Esophagus (tissue), 2 donors: ENCODE measurements at regions not wholly inside any gene's neighbourhood (a gene's known extent, or its start where the extent isn't known, plus 50 kb on each side); places are given as distances from the start of the nearest gene placed in this dataset.

Experiments used
- H3K27ac ChIP-seq, 2 donors: one replicate each; pipeline ENCODE4 v1.5.1; 2013; ENCODE audit warnings: low read depth in 2 of 2, mild to moderate bottlenecking in 2 of 2, inconsistent platforms in 1 of 2, low read length in 1 of 2, moderate library complexity in 1 of 2
- H3K27me3 ChIP-seq, 2 donors: one replicate each; pipeline ENCODE4 v1.6.1; 2013; ENCODE audit warnings: low read length in 2 of 2, control low read depth in 1 of 2, mild to moderate bottlenecking in 1 of 2; ENCODE audit not compliant: insufficient read depth in 2 of 2, control insufficient read depth in 1 of 2
- H3K36me3 ChIP-seq, 2 donors: one replicate each; pipeline ENCODE4 v1.6.1; 2013; ENCODE audit warnings: low read length in 1 of 2; ENCODE audit not compliant: control insufficient read depth in 2 of 2, insufficient read depth in 2 of 2
- H3K4me1 ChIP-seq, 2 donors: one replicate each; pipeline ENCODE4 v1.6.1; 2013; ENCODE audit warnings: low read length in 1 of 2; ENCODE audit not compliant: control insufficient read depth in 2 of 2, insufficient read depth in 2 of 2
- H3K4me3 ChIP-seq, 2 donors: one replicate each; pipeline ENCODE4 v1.5.1; 2013; ENCODE audit warnings: low read length in 2 of 2, mild to moderate bottlenecking in 2 of 2, low read depth in 1 of 2, moderate library complexity in 1 of 2
- H3K9me3 ChIP-seq, 2 donors: one replicate each; pipeline ENCODE4 v1.6.1; 2013; ENCODE audit warnings: mild to moderate bottlenecking in 2 of 2, low read depth in 1 of 2, low read length in 1 of 2, moderate library complexity in 1 of 2; ENCODE audit not compliant: control insufficient read depth in 2 of 2, insufficient read depth in 1 of 2
- WGBS, 2 donors: extraction: QIAGEN DNeasy Blood & Tissue Kit; methylation state at CpG; one replicate each; pipeline ENCODE4 v1.1.7; 2013; 5-methylcytosine and 5-hydroxymethylcytosine counted together
- donor health status: healthy with polysubstance abuse.
- donor health status: Bipolar disorder and iron deficiency.

GRCh38 chr4:18227880-18228279 lies 206.3 kb upstream of the LCORL start:
- Histone ChIP-seq H3K27ac (no peak overlapping the region), H3K36me3 (no peaks in the 10 kb centered on the region), H3K9me3 (peaks cover 0 to 2% of the 10 kb centered on the region in 2 donors), H3K4me3 (no peak overlapping the region), H3K4me1 (no peaks in the 10 kb centered on the region), H3K27me3 (peaks cover 0 to 4% of the 10 kb centered on the region in 2 donors)
- 28 to 33% methylated on average over 1 of the region's 1 CpG for WGBS, 2 donors

- H3K27ac ChIP-seq: no peak overlapping the region
- no peaks in the 10 kb centered on the region for H3K36me3 ChIP-seq
- no peaks in the 10 kb centered on the region for H3K27me3 ChIP-seq
- no peak overlapping the region for H3K4me3 ChIP-seq
- H3K9me3 ChIP-seq: peaks cover 0 to 3% of the 10 kb centered on the region in 2 donors
- 44 to 54% methylated on average over 5 of the region's 5 CpGs for WGBS, 2 donors
- H3K4me1 ChIP-seq: no peaks in the 10 kb centered on the region
These were observed 193.0 kb upstream of the LCORL start for GRCh38 chr4:18214411-18215055.

GRCh38 chr4:18213576-18214198 lies 192.1 kb upstream of the LCORL start:
- Histone ChIP-seq H3K27ac (no peak overlapping the region), H3K4me1 (no peaks in the 10 kb centered on the region), H3K27me3 (no peaks in the 10 kb centered on the region), H3K9me3 (peaks cover 0 to 3% of the 10 kb centered on the region in 2 donors), H3K36me3 (no peaks in the 10 kb centered on the region), H3K4me3 (no peak overlapping the region)
- WGBS, 2 donors: 63% methylated on average over 3 of the region's 3 CpGs

DNA sequence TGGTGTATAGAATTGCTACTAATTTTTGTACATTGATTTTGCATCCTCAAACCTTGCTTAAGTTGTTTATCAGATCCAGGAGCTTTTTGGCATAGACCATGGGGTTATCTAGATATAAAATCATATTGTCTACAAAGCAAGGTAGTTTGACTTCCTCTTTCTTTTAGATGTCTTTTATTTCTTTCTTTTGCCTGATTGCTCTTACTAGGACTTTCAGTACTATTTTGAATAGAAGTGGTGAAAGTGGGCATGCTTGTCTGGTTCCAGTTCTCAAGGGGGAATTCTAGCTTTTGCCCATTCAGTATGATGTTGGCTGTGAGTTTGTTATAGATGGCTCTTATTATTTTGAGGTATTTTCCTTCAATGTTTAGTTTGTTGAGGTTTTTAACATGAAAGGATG lies 187.9 kb upstream of the LCORL start:
- H3K36me3 ChIP-seq: no peaks in the 10 kb centered on the region
- peaks cover 0 to 3% of the 10 kb centered on the region in 2 donors for H3K9me3 ChIP-seq
- H3K4me3 ChIP-seq: no peak overlapping the region
- no peaks in the 10 kb centered on the region for H3K4me1 ChIP-seq
- H3K27ac ChIP-seq: no peak overlapping the region
- no peaks in the 10 kb centered on the region for H3K27me3 ChIP-seq

- Histone ChIP-seq H3K27me3 (no peaks in the 10 kb centered on the region), H3K27ac (no peak overlapping the region), H3K4me1 (no peaks in the 10 kb centered on the region), H3K4me3 (no peak overlapping the region), H3K9me3 (no peaks in the 10 kb centered on the region), H3K36me3 (no peaks in the 10 kb centered on the region)
- 35 to 49% methylated on average over 3 of the region's 3 CpGs for WGBS, 2 donors
These were observed 182.4 kb upstream of the LCORL start for GRCh38 chr4:18203966-18204365.

DNA sequence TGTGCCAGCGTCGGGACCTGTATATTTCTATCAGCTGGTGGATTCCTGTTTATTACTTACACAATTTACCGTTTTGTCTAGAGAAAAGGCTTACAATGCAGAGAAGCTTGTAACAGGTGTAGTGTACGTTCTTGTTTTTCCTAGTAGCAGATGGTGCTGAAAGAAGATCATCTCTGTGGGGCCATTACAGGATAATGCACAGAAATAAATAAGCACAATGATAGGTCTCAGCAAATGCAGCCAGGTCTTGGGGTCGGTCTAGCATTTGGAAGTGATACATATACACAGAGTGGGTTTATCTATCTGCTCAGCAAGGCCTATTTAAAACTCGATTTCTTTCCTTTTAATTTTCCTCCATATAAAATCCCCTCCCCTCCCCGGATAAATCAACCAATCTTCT lies 180.9 kb upstream of the LCORL start:
- H3K4me1 ChIP-seq: no peaks in the 10 kb centered on the region
- 84% methylated on average over 7 of the region's 7 CpGs for WGBS, 2 donors
- no peaks in the 10 kb centered on the region for H3K9me3 ChIP-seq
- no peaks in the 10 kb centered on the region for H3K27me3 ChIP-seq
- H3K27ac ChIP-seq: no peak overlapping the region
- H3K4me3 ChIP-seq: no peak overlapping the region
- no peaks in the 10 kb centered on the region for H3K36me3 ChIP-seq

GRCh38 chr4:18201885-18202284 lies 180.3 kb upstream of the LCORL start:
- WGBS, 2 donors: 79 to 84% methylated on average over 3 of the region's 3 CpGs
- Histone ChIP-seq H3K4me1 (no peaks in the 10 kb centered on the region), H3K27ac (no peak overlapping the region), H3K27me3 (no peaks in the 10 kb centered on the region), H3K36me3 (no peaks in the 10 kb centered on the region), H3K4me3 (no peak overlapping the region), H3K9me3 (no peaks in the 10 kb centered on the region)

DNA sequence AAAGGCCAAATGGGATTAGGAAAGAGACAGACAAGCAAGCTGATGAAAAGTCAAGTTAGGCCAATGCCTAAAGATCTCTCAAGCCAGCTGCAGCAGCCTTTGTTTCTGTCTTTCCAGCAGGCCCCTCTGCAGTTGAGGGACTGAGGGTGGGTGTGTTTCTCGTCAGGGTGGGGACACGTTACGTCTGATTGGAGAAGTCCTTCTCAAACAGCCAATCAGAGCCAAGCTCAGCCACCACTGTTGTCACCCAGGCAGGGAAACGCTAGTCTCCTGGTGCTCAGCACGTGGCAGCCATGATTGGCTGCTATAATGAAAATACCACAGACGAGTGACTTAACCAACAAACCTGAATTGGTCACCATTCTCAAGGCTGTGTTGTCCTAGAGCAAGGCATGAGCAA lies 177.1 kb upstream of the LCORL start:
- 76 to 90% methylated on average over 6 of the region's 6 CpGs for WGBS, 2 donors
- Histone ChIP-seq H3K27me3 (no peaks in the 10 kb centered on the region), H3K9me3 (no peaks in the 10 kb centered on the region), H3K36me3 (no peaks in the 10 kb centered on the region), H3K4me3 (no peak overlapping the region), H3K27ac (no peak overlapping the region), H3K4me1 (no peaks in the 10 kb centered on the region)

GRCh38 chr4:18197467-18197866 lies 175.9 kb upstream of the LCORL start:
- Histone ChIP-seq H3K4me1 (no peaks in the 10 kb centered on the region), H3K9me3 (no peaks in the 10 kb centered on the region), H3K27me3 (no peaks in the 10 kb centered on the region), H3K27ac (no peak overlapping the region), H3K4me3 (no peak overlapping the region), H3K36me3 (no peaks in the 10 kb centered on the region)
- 70 to 75% methylated on average over 5 of the region's 5 CpGs for WGBS, 2 donors

GRCh38 chr4:18194278-18194677 lies 172.7 kb upstream of the LCORL start:
- WGBS, 2 donors: 58 to 69% methylated on average over 6 of the region's 6 CpGs
- no peak overlapping the region for H3K4me3 ChIP-seq
- H3K27me3 ChIP-seq: no peaks in the 10 kb centered on the region
- H3K27ac ChIP-seq: no peak overlapping the region
- no peaks in the 10 kb centered on the region for H3K9me3 ChIP-seq
- H3K36me3 ChIP-seq: no peaks in the 10 kb centered on the region
- no peaks in the 10 kb centered on the region for H3K4me1 ChIP-seq
